Mammary epithelial cell (primary cell): ENCODE measurements at regions not wholly inside any gene's neighbourhood (a gene's known extent, or its start where the extent isn't known, plus 50 kb on each side); places are given as distances from the start of the nearest gene placed in this dataset.

Experiments used
- CTCF ChIP-seq, 2 donors: IDR thresholded peaks in 1 of 2; conservative IDR thresholded peaks in 1 of 2; 2 replicates each; pipeline ENCODE4 v1.5.1; 2011 to 2012; ENCODE audit warnings: inconsistent platforms in 2 of 2, low read length in 2 of 2, mild to moderate bottlenecking in 2 of 2, control low read depth in 1 of 2, low read depth in 1 of 2; ENCODE audit not compliant: insufficient read depth in 1 of 2; ENCODE audit errors: extremely low read depth in 1 of 2
- EZH2 ChIP-seq: IDR thresholded peaks from 2 replicates; pipeline ENCODE4 v1.6.1; 2012; ENCODE audit warnings: low read length, inconsistent platforms, borderline replicate concordance

- no peak for TF ChIP-seq CTCF (conservative IDR thresholded peaks at IDR 0.05 in 1 of 2, IDR thresholded peaks at IDR 0.05 in 1 of 2; ENCODE audit: extremely low read depth in 1 of 2, insufficient read depth in 1 of 2, low read depth in 1 of 2, low read length in 2 of 2)
- no peak for TF ChIP-seq EZH2
Observed at GRCh38 chr15:50850003-50850402, 58.5 kb upstream of the AP4E1 start.
